Aorta (tissue), 5 donors: ENCODE measurements at regions not wholly inside any gene's neighbourhood (a gene's known extent, or its start where the extent isn't known, plus 50 kb on each side); places are given as distances from the start of the nearest gene placed in this dataset.

Experiments
- ATAC-seq: fragments of 200-7000 bp; cut with Tn5 transposase; one replicate; pipeline ENCODE4 v1.9.1; 2022; ENCODE audit warnings: moderate library complexity; ENCODE audit not compliant: low FRiP score
- DNase-seq, 2 donors: peaks; one replicate each; pipeline ENCODE4 v3.0.0-alpha.2; 2020
- H3K27ac ChIP-seq, 2 donors: one replicate each; pipeline ENCODE4 v1.5.1; 2013; ENCODE audit warnings: low read length in 2 of 2, mild to moderate bottlenecking in 2 of 2, moderate library complexity in 2 of 2, control low read depth in 1 of 2, inconsistent platforms in 1 of 2, low read depth in 1 of 2
- H3K27me3 ChIP-seq, 2 donors: one replicate each; pipeline ENCODE4 v1.6.1; 2013; ENCODE audit warnings: control low read depth in 1 of 2, low read length in 1 of 2, mild to moderate bottlenecking in 1 of 2, moderate library complexity in 1 of 2; ENCODE audit not compliant: insufficient read depth in 2 of 2, control insufficient read depth in 1 of 2
- H3K36me3 ChIP-seq, 2 donors: one replicate each; pipeline ENCODE4 v1.6.1; 2013; ENCODE audit warnings: control low read depth in 1 of 2, low read length in 1 of 2, mild to moderate bottlenecking in 1 of 2; ENCODE audit not compliant: insufficient read depth in 2 of 2, control insufficient read depth in 1 of 2
- H3K4me1 ChIP-seq, 2 donors: one replicate each; pipeline ENCODE4 v1.6.1; 2013; ENCODE audit warnings: low read length in 2 of 2, control low read depth in 1 of 2, mild to moderate bottlenecking in 1 of 2, moderate library complexity in 1 of 2; ENCODE audit not compliant: insufficient read depth in 2 of 2, control insufficient read depth in 1 of 2
- H3K4me3 ChIP-seq, 2 donors: one replicate each; pipeline ENCODE4 v1.5.1; 2013; ENCODE audit warnings: low read length in 2 of 2, control low read depth in 1 of 2, mild to moderate bottlenecking in 1 of 2
- H3K9me3 ChIP-seq: one replicate; pipeline ENCODE4 v1.6.1; 2013; ENCODE audit warnings: mild to moderate bottlenecking, low read length; ENCODE audit not compliant: control insufficient read depth
- WGBS, 2 donors: extraction: QIAGEN DNeasy Blood & Tissue Kit; methylation state at CpG; one replicate each; pipeline ENCODE4 v1.1.7; 2013; 5-methylcytosine and 5-hydroxymethylcytosine counted together
- intact Hi-C, 2 donors: fragments of 100-400 bp; cut with DNase I; formaldehyde crosslinking; loops; one replicate each; pipeline versions ENCODE4 v1.14.2 to v1.15.0; 2022
- donor health status: healthy with polysubstance abuse.
- donor health status: Bipolar disorder and iron deficiency.
- donor health status: DM: no; HTN: no; CAD: no.
- donor health status: DM: no; HTN: no; CAD: no.
- donor health status: DM: yes; HTN: yes; CAD: no.

- ATAC-seq (no peak), DNase-seq (no peak)
- Histone ChIP-seq H3K9me3 (no peaks in the 10 kb centered on the region), H3K4me1 (no peaks in the 10 kb centered on the region), H3K27me3 (no peaks in the 10 kb centered on the region), H3K4me3 (no peak overlapping the region), H3K36me3 (no peaks in the 10 kb centered on the region), H3K27ac (no peak overlapping the region)
- intact Hi-C loops, result no loop called here
- WGBS, 2 donors, result 35 to 41% methylated on average over 5 of the region's 5 CpGs
Observed at GRCh38 chr20:11447371-11448100, 470.2 kb upstream of the BTBD3 start.

DNA sequence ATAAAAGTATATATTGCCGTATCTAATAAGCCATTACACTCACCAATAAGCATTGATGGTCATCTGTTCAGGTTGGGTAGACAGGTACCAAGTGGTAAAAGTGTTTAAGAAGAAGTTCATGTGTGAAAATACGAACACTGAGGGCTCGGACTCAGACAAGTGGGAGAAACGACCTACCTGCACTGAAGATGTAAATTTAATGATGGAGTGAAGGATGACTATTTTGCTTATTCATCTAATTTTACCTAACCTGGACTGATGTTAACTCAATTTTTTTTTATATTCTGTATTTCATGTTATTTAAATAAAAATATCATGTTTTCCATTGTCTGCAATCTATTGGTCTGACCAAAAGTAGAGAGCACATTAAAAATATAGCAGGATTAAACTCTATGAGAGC, 469.1 kb upstream of the BTBD3 start:
- Histone ChIP-seq H3K36me3 (no peaks in the 10 kb centered on the region), H3K4me3 (no peak overlapping the region), H3K27me3 (no peaks in the 10 kb centered on the region), H3K4me1 (no peaks in the 10 kb centered on the region), H3K9me3 (no peaks in the 10 kb centered on the region), H3K27ac (no peak overlapping the region)
- intact Hi-C loops, result no loop called here
- WGBS, 2 donors, result 93 to 96% methylated on average over 4 of the region's 4 CpGs
- DNase-seq (no peak), ATAC-seq (no peak)

DNA sequence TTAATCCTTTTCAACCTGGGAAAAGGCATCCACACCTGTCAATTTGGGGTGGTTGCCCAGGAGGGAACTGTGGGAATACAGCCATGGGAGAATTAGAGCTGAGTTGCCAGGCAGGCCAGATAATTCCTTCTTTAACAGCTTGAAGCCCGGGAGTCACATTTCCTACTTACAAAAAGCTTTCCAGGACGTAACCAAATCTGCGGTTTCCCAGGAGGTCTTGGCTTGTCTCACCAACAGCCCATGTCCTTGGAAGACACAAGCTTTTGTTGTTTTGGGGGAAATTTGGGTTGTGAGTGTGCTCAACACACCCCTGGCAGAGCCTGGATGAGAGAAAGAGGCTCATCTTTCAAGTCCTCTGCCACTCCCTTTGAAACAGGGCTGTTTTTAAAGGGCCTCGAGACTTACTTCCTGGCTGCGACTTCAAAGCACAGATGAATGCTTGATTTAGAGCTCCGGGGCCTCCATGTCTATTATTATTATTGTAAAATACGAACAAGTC, 465.9 kb upstream of the BTBD3 start:
- no peak for ATAC-seq
- H3K27ac ChIP-seq, result no peak overlapping the region

GRCh38 chr20:11452326-11452725, 465.4 kb upstream of the BTBD3 start:
- Histone ChIP-seq H3K36me3 (no peaks in the 10 kb centered on the region), H3K27ac (no peak overlapping the region), H3K4me1 (no peaks in the 10 kb centered on the region), H3K4me3 (no peak overlapping the region), H3K27me3 (no peaks in the 10 kb centered on the region), H3K9me3 (no peaks in the 10 kb centered on the region)
- intact Hi-C loops, result no loop called here
- 87 to 89% methylated on average over 6 of the region's 6 CpGs for WGBS, 2 donors
- ATAC-seq, result no peak
- no peak for DNase-seq

More for the DNA sequence above, 465.9 kb upstream of the BTBD3 start:
- H3K27me3 ChIP-seq, result no peaks in the 10 kb centered on the region
- no peak for DNase-seq
- H3K36me3 ChIP-seq, result no peaks in the 10 kb centered on the region
- H3K4me1 ChIP-seq, result no peaks in the 10 kb centered on the region
- no peaks in the 10 kb centered on the region for H3K9me3 ChIP-seq
- 51 to 58% methylated on average over 7 of the region's 7 CpGs for WGBS, 2 donors
- intact Hi-C loops, result no loop called here
- H3K4me3 ChIP-seq, result no peak overlapping the region

GRCh38 chr20:11453430-11453829, 464.3 kb upstream of the BTBD3 start:
- Histone ChIP-seq H3K4me1 (no peaks in the 10 kb centered on the region), H3K36me3 (no peaks in the 10 kb centered on the region), H3K4me3 (no peak overlapping the region), H3K27ac (no peak overlapping the region), H3K27me3 (no peaks in the 10 kb centered on the region), H3K9me3 (no peaks in the 10 kb centered on the region)
- DNase-seq, result no peak
- WGBS, 2 donors, result 97 to 98% methylated on average over 2 of the region's 2 CpGs
- intact Hi-C loops, result no loop called here
- no peak for ATAC-seq

DNA sequence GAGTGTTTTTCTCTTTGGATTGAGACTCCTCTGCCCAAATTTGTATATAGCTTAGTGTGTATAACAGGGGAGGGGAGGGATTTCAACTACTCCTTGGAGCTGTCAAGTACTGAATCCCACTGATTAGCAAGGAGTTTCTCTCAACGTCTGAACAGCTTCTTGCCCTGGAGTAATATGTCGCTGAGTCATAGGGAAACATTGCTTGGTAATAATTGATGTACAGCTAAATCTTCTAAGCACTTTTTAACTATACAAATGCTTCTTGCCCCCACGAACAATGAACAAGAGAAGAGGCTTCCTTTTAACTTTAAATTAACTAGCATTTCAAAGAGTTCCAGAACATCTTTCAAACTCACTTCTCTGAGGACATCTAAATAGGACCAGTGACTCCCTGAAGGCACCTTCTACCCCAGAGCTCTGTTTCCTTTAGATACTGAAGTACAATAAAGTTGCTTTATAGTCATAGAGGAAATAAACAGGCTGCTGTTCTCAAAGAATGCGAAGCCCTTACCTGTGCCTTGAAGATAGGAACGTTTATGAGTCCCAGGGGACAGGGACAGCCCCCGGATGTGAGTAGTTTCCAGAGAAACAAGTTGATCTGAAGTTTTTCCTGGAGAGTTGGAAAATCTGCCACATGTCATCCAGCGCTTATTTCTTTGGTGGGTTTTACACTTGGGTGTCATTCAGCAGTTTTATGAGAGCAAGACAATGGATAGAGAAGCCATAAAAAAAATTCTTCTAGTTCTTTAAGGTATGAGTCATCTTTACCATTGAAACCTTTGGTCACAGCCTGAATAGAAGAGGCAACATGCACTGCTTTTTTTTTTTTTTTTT, 462.5 kb upstream of the BTBD3 start:
- no peak overlapping the region for H3K27ac ChIP-seq
- ATAC-seq, result no peak
- WGBS, 2 donors, result 47 to 51% methylated on average over 7 of the region's 7 CpGs
- no peak for DNase-seq
- no peak overlapping the region for H3K4me3 ChIP-seq
- no peaks in the 10 kb centered on the region for H3K27me3 ChIP-seq
- intact Hi-C loops, result no loop called here
- no peaks in the 10 kb centered on the region for H3K4me1 ChIP-seq
- no peaks in the 10 kb centered on the region for H3K36me3 ChIP-seq
- H3K9me3 ChIP-seq, result no peaks in the 10 kb centered on the region

GRCh38 chr20:11457488-11457887, 460.2 kb upstream of the BTBD3 start:
- WGBS, 2 donors, result 92% methylated on average over 5 of the region's 5 CpGs
- ATAC-seq, result no peak

DNA sequence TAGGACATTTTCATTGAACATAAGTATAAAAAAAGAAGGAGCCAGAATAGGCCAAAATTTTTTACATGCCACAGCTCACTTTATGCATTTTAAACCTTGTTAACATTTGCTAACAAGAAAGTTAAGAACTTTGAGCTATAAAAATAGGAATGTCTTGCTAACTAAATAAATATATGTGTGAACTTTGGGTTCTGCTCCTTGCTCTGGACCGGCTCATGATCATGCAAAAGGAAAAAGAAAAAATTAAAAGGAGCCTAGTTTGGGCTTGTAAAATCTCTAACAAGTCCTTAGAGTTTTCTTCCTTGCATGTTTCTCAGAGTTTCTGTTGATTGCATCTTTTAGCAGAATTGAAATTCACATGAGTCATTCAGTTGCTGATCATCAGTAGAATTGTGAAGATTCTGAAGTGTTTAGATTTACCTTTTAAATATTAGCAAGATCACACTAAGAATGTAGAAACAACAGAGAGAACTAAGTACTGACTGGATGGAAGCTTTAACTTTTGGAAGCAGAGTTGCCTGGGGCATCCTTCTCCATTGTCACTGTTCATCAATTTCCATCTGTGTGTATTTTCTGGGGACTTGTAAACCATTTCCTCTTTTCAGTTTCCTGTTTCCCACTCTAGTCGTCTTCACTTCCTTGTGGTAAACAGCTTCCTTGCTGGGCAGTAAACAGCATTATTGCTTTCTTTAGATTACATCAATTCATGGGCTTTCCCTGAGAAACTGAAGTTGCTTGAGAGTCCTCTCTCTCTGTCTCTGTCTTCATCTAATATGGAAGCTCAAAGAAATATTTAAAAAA, 458.4 kb upstream of the BTBD3 start:
- Histone ChIP-seq H3K4me3 (no peak overlapping the region), H3K27ac (no peak overlapping the region), H3K9me3 (no peaks in the 10 kb centered on the region), H3K4me1 (no peaks in the 10 kb centered on the region), H3K27me3 (no peaks in the 10 kb centered on the region), H3K36me3 (no peaks in the 10 kb centered on the region)
- ATAC-seq (no peak), DNase-seq (no peak)
- WGBS, 2 donors, result 22 to 25% methylated on average over 2 of the region's 2 CpGs
- intact Hi-C loops, result no loop called here

More at GRCh38 chr20:11457488-11457887, 460.2 kb upstream of the BTBD3 start:
- intact Hi-C loops, result no loop called here
- Histone ChIP-seq H3K9me3 (no peaks in the 10 kb centered on the region), H3K36me3 (no peaks in the 10 kb centered on the region), H3K4me1 (no peaks in the 10 kb centered on the region), H3K27me3 (no peaks in the 10 kb centered on the region), H3K27ac (no peak overlapping the region), H3K4me3 (no peak overlapping the region)
- DNase-seq, result no peak
